ENCODE measurements at regions not wholly inside any gene's neighbourhood (a gene's known extent, or its start where the extent isn't known, plus 50 kb on each side); places are given as distances from the start of the nearest gene placed in this dataset.
A peak's percentile ranks its signal among the peaks of the same experiment; 100 is the strongest.

DNA sequence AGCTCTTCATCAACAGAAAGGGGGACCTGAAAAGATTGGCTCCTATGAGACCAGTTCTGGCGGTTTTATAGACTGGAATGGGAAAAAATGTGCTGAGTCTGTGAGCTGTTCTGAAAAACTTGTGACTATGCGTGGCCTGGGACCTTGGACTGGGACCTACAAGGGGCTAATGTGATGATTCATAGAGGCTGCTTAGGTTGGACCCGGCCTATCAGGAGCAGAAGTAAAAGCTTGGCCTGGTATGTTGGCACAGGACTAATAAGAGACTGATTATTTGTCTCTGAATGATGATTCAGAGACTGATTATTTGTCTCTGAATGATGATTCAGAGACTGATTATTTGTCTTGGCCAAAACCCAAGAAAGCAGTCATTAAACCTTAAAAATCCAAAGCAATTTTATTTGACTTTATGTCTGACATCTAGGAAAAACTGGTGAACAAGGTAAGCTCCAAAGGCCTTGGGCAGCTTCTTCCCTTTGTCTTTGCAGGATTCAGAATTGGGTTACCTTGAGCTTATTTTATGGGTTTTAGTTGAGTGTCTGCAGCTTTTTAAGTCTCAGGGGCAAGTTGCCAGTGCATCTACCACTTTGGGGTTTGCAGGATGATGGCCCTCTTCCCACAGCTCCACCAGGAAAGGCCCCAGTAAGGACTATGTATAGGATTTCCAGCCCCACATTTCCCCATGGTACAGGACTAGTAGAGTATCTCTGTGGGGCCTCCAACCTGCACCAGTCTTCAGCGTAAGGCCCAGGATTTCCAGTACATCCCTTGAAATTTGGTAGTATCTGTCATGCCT is 390.3 kb downstream of the KDM5D start:
- DNase-seq = no peak

GRCh38 chrY:19351616-19352015 is 392.9 kb downstream of the KDM5D start:
- DNase-seq = no peak

DNA sequence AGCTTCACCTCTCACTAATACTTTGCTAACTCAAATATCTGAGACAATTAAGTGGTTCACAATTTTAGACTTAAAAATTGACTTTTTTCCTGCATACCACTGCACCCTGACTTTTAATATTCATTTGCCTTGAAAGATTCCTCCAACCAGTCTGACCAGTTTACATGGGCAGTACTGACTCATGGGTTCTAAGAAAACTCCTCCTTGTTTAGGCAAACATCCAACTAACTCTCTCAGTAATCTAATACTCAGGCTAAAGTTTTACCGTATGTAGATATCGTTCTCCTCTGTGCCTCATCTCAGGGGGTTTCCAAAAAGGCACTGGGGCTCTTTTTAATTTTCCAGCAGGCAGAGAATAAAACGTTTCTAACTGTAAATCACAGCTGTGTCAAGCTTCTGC is 422.8 kb downstream of the KDM5D start:
- DNase-seq = no peak

DNA sequence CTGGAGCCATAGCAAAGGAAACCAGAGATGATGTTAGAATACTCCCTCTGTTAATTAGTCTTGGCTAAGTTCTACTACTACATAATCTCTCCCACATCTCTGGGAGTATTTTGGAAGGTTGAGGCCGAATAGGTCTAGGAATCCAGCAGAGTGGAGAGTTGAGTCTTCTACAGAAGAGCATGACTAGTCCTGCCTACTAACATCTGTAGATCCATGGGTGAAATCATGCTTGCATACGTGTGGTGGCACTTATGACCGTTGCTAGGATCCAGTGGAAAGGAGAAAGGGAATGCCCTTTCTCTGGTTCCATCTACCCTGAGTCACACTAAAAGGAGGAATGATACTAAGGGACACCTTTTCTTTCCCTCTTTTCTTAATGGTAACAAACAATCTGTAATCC is 425.4 kb downstream of the KDM5D start:
- DNase-seq = no peak

GRCh38 chrY:19317271-19317987 is 427.1 kb downstream of the KDM5D start:
- no peak for DNase-seq

- DNase-seq = no peak
Observed at GRCh38 chrY:19307627-19308026, 436.9 kb downstream of the KDM5D start.

DNA sequence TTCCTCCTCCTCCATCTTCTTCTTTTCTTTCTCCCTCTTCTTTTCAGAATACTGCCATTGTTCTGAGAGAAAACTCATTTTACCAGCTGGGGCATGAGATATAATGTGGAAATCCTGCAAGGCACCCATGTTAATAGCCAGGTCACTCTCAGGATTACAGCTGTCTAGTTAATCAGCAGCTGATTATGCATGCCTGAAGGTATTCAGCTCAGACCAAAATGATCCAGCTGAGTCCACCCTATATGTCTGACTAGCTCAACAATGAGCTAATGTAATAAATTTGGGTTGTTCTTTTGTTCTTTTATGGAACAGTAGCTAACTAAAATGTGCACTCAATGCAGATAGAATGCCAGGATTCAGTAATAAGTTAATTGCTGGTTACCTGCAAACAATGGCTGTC is 441.4 kb downstream of the KDM5D start:
- no peak for DNase-seq

GRCh38 chrY:19290925-19291324 is 453.6 kb downstream of the KDM5D start:
- no peak for DNase-seq

DNA sequence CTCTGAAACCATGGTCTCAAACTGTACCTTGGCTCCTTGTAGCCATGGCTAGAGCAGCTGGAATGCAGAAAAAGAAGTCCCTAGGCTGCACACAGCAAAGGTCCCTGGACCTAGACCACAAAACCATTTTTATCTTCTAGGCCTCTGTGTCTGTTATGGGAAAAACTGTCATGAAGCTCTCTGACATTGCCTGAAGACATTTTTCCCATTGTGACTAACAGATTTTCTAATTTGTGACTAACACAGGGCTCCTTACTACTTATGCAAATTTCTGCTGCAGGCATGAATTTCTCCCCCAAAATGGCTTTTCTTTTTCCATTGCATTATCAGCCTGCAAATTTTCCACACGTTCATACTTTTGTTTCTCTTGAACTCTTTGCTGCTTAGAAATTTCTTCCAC is 470.4 kb downstream of the KDM5D start:
- DNase-seq = no peak

DNA sequence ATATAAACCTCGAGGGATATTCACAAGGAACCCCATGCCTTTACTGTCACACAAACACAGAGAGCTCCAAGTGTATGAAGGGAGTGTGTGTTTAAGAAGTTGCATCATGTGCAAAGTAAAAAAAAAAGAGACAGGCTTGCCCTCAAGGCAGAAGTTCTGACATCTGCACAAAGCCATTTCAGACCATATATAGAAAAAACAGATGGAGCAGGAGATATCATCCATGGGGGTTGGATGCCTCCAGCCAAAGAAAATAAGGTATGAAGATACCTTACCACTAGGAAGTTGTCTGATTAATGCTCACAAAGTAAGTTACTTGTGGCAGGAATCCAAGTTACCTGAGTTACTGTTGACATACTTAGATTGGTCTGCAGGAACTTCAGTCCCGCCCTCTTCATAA is 476.2 kb downstream of the KDM5D start:
- DNase-seq = no peak

DNA sequence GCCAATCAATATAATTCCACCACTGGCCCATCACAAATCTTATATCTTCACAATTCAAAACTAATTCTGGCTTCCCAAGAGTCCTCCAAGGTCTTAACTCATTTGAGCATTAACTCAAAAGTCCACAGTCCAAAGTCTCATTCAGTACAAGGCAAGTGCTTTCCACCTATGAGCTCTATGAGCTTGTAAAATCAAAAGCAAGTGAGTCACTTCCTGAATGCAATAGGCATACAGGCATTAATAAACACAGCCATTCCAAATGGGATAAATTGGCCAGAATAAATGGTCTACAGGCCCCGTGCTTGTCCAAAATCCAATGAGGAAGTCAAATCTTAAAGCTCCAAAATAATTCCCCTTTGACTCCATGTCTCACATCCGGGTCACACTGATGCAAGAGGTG is 479.1 kb downstream of the KDM5D start:
- no peak for DNase-seq

DNA sequence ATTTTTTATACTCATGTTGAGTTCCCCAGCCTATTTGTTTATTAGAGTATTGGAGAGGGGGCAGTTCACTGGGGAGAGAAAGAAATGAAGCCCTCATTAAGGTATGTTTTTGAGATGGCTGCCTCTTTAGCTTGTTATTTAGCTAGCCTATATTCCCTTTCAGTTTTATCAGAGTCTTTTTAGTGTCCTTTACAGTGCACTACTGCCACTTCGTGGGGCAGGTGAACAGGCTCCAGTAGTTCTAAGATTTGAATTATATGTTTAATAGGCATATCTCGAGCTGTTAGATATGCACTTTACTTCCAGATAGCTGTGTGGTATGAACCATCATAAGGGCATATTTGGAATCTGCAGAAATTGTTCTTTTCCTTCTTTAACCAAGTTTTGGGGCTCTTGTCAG is 482.2 kb downstream of the KDM5D start:
- DNase-seq = no peak

GRCh38 chrY:19232276-19232994 is 458.9 kb upstream of the HSFY2 start:
- DNase-seq = peak; percentile 14

- no peak for DNase-seq
Observed at GRCh38 chrY:19220784-19221183, 447.2 kb upstream of the HSFY2 start.

- DNase-seq = peak; percentile 1
Observed at GRCh38 chrY:19208915-19209314, 435.4 kb upstream of the HSFY2 start.

- no peak for DNase-seq
Observed at GRCh38 chrY:19207048-19207447, 433.5 kb upstream of the HSFY2 start.

GRCh38 chrY:19180824-19181223 is 407.3 kb upstream of the HSFY2 start:
- no peak for DNase-seq

DNA sequence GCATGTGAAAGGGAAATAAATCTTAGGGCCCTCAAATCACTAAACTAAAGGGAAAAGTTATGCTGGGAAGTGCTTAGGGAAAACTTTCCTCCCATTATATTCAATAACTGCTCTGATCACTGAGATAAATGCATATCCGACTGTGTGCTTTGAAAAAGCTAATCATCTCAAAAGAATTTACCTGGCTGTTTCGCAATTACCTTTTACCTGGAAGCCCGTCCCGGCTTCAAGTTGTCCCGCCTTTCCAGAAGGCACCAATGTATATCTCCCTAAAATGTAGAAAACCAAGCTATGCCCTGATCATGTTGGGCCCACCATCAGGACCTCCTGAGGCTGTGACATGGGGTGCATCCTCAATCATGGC is 394.6 kb upstream of the HSFY2 start:
- DNase-seq = no peak

- DNase-seq = no peak
Observed at GRCh38 chrY:19167319-19168201, 394.0 kb upstream of the HSFY2 start.

DNA sequence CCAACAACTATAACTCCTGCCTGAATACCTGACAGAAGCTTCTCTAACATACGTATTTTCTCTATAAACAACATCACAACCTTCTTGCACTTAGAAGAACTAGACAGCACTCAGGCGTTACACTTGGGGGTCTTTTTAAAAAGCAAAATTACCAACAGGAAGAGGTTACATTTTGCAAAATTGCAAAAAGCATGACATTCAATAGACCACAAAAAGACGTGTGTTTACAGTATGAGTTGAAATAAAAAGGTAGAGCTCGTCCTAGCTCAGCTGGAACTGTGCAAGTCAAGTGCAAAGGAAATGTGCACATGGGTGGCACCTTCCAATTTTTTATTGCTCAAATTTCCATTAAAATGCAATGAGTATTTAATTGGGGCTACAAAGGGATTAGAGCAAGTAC is 375.2 kb upstream of the HSFY2 start:
- no peak for DNase-seq

- DNase-seq = no peak
Observed at GRCh38 chrY:19146296-19146695, 372.8 kb upstream of the HSFY2 start.

DNA sequence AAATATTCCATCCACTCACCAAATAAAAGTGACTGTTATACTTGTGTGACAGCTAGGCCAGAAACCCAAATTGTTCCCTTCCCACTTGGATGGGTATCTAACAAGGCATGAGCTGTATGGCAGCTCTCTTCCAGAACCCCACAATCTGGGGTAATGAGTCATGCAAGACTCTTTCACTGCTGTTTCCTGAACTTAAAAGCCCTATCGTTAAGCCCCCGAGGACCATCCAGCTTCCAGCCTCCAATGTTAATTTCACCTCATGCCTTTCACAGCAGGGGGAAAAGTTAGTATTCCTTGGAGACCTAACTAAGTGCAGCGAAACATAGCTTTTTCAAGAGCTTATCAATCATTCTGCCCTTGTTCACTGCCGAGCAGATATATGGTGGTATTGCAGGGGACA is 368.6 kb upstream of the HSFY2 start:
- no peak for DNase-seq

All from hematopoietic multipotent progenitor cell treated with erythropoietin and hydrocortisone succinate and interleukin-3 and kit ligand, for 4 days (in vitro differentiated cells).